H1 (cell line): ENCODE measurements at regions not wholly inside any gene's neighbourhood (a gene's known extent, or its start where the extent isn't known, plus 50 kb on each side); places are given as distances from the start of the nearest gene placed in this dataset.

Experiments used
- CTCF ChIA-PET: fragments of 300-600 bp; sonication (Branson Sonifier 250); formaldehyde crosslinking; loops from one replicate; lab custom pipeline; 2021; ENCODE audit not compliant: partially characterized antibody; lab: Charles Lee
- POLR2A ChIA-PET: fragments of 300-600 bp; sonication (Branson Sonifier 250); formaldehyde crosslinking; loops from one replicate; lab custom pipeline; 2021; ENCODE audit warnings: inconsistent platforms; ENCODE audit not compliant: partially characterized antibody; lab: Charles Lee
- DNase-seq, 2 experiments: peaks; one replicate each; pipeline versions ENCODE4 v3.0.0 to v3.0.0-alpha.2; 2010 to 2022; ENCODE audit warnings: low spot score in 2 of 2, low read depth in 1 of 2, mixed read lengths in 1 of 2
- FAIRE-seq: peaks from 2 replicates; lab custom pipeline; 2011; peaks lifted over from hg19 to GRCh38; lab: Jason Lieb, UNC
- H2AFZ ChIP-seq: 2 replicates; pipeline ENCODE4 v1.8.1; 2012; ENCODE audit warnings: low read length, inconsistent platforms
- H2AK5ac ChIP-seq: 2 replicates; pipeline ENCODE4 v1.6.1; 2013; ENCODE audit warnings: low read depth, low read length
- H2BK120ac ChIP-seq: replicated peaks from 2 replicates; pipeline ENCODE3; 2013; ENCODE audit warnings: low read depth, low read length, inconsistent platforms
- H2BK12ac ChIP-seq: 2 replicates; pipeline ENCODE4 v1.6.1; 2013; ENCODE audit warnings: low read depth, low read length
- H2BK15ac ChIP-seq: 2 replicates; pipeline ENCODE4 v1.6.1; 2013; ENCODE audit warnings: low read length
- H2BK20ac ChIP-seq: 2 replicates; pipeline ENCODE4 v1.6.1; 2013; ENCODE audit warnings: low read length
- H2BK5ac ChIP-seq: 2 replicates; pipeline ENCODE4 v1.6.1; 2013; ENCODE audit warnings: low read depth, low read length
- H3K14ac ChIP-seq: 2 replicates; pipeline ENCODE4 v1.6.1; 2013; ENCODE audit warnings: inconsistent platforms; ENCODE audit not compliant: insufficient read length
- H3K18ac ChIP-seq: 2 replicates; pipeline ENCODE4 v1.6.1; 2013; ENCODE audit warnings: low read length; ENCODE audit errors: extremely low read depth
- H3K23ac ChIP-seq: 2 replicates; pipeline ENCODE4 v1.6.1; 2013; ENCODE audit warnings: inconsistent platforms; ENCODE audit not compliant: insufficient read length
- H3K23me2 ChIP-seq: 2 replicates; pipeline ENCODE4 v1.6.1; 2013; ENCODE audit warnings: low read depth, low read length
- H3K27ac ChIP-seq: 2 replicates; pipeline ENCODE4 v1.6.1; 2011; ENCODE audit warnings: low read depth, low read length, inconsistent platforms
- H3K27me3 ChIP-seq, 4 experiments: replicated peaks in 1 of 4; 1 replicate in 1 of 4; 2 replicates in 3 of 4; pipeline versions ENCODE4 v1.6.1 to v1.8.1; 2011 to 2013; ENCODE audit warnings: low read length in 3 of 4, mild to moderate bottlenecking in 3 of 4, inconsistent platforms in 2 of 4, mixed read lengths in 2 of 4, moderate library complexity in 1 of 4; ENCODE audit not compliant: control insufficient read depth in 3 of 4, insufficient read depth in 3 of 4; ENCODE audit errors: extremely low read depth in 1 of 4
- H3K36me3 ChIP-seq, 4 experiments: 2 replicates each; pipeline versions ENCODE4 v1.6.1 to v1.8.1; 2011 to 2013; ENCODE audit warnings: mild to moderate bottlenecking in 4 of 4, low read length in 3 of 4, moderate library complexity in 2 of 4, control low read depth in 1 of 4, inconsistent platforms in 1 of 4; ENCODE audit not compliant: insufficient read depth in 4 of 4, control insufficient read depth in 2 of 4
- H3K4ac ChIP-seq: replicated peaks from 2 replicates; pipeline ENCODE3; 2013; ENCODE audit warnings: low read length, low read depth, mixed read lengths, inconsistent platforms; ENCODE audit not compliant: insufficient read length
- H3K4me1 ChIP-seq, 4 experiments: replicated peaks in 1 of 4; 1 replicate in 1 of 4; 2 replicates in 3 of 4; pipeline versions ENCODE4 v1.6.1 to v1.8.1; 2011 to 2013; ENCODE audit warnings: low read length in 3 of 4, inconsistent platforms in 2 of 4, mixed read lengths in 1 of 4; ENCODE audit not compliant: insufficient read depth in 4 of 4, control insufficient read depth in 3 of 4
- H3K4me2 ChIP-seq, 2 experiments: 2 replicates each; pipeline versions ENCODE4 v1.6.1 to v1.8.1; 2011 to 2013; ENCODE audit warnings: low read depth in 2 of 2, low read length in 2 of 2, control low read depth in 1 of 2, inconsistent platforms in 1 of 2, mild to moderate bottlenecking in 1 of 2; ENCODE audit not compliant: insufficient read depth in 1 of 2
- H3K4me3 ChIP-seq, 4 experiments: fragments of 200-600, 300-600 bp in 1 of 4; sonication (generic), shearing (Covaris generic), sonication (Bioruptor Twin) in 1 of 4; 2 replicates each; pipeline versions ENCODE4 v1.5.1 to v1.8.1; 2011 to 2016; ENCODE audit warnings: low read length in 4 of 4, low read depth in 3 of 4, control low read depth in 2 of 4, inconsistent platforms in 2 of 4, mild to moderate bottlenecking in 2 of 4, mixed read lengths in 1 of 4, moderate library complexity in 1 of 4; ENCODE audit not compliant: insufficient read depth in 2 of 4; ENCODE audit errors: extremely low read depth in 1 of 4
- H3K56ac ChIP-seq: replicated peaks from 2 replicates; pipeline ENCODE3; 2013; ENCODE audit warnings: low read depth, mild to moderate bottlenecking, mixed read lengths, low read length, inconsistent platforms; ENCODE audit not compliant: insufficient read length
- H3K79me1 ChIP-seq: 2 replicates; pipeline ENCODE4 v1.6.1; 2013; ENCODE audit warnings: low read depth, low read length, control low read depth
- H3K79me2 ChIP-seq, 2 experiments: 2 replicates each; pipeline versions ENCODE4 v1.6.1 to v1.8.1; 2012 to 2013; ENCODE audit warnings: low read length in 2 of 2, mild to moderate bottlenecking in 2 of 2, inconsistent platforms in 1 of 2; ENCODE audit not compliant: insufficient read depth in 2 of 2, control insufficient read depth in 1 of 2
- H3K9ac ChIP-seq, 4 experiments: replicated peaks in 1 of 4; 1 replicate in 1 of 4; 2 replicates in 3 of 4; pipeline versions ENCODE4 v1.6.1 to v1.8.1; 2011 to 2013; ENCODE audit warnings: low read depth in 3 of 4, low read length in 3 of 4, control low read depth in 2 of 4, mild to moderate bottlenecking in 2 of 4, moderate library complexity in 2 of 4, inconsistent platforms in 1 of 4; ENCODE audit errors: extremely low read depth in 1 of 4
- H3K9me3 ChIP-seq, 2 experiments: 2 replicates each; pipeline versions ENCODE4 v1.6.1 to v1.8.1; 2012 to 2013; ENCODE audit warnings: mild to moderate bottlenecking in 2 of 2, moderate library complexity in 2 of 2, control low read depth in 1 of 2, inconsistent platforms in 1 of 2, low read depth in 1 of 2, low read length in 1 of 2, mixed read lengths in 1 of 2; ENCODE audit not compliant: insufficient read depth in 2 of 2
- H4K20me1 ChIP-seq, 2 experiments: replicated peaks in 1 of 2; 2 replicates each; pipeline versions ENCODE3 to v1.8.1; 2011 to 2013; ENCODE audit warnings: inconsistent platforms in 2 of 2, low read length in 2 of 2, mild to moderate bottlenecking in 1 of 2; ENCODE audit not compliant: insufficient read depth in 2 of 2, control insufficient read depth in 1 of 2
- H4K5ac ChIP-seq: 2 replicates; pipeline ENCODE4 v1.6.1; 2013; ENCODE audit warnings: low read length, low read depth, mixed read lengths, inconsistent platforms; ENCODE audit not compliant: insufficient read length
- H4K8ac ChIP-seq: 2 replicates; pipeline ENCODE4 v1.8.0; 2013; ENCODE audit warnings: mild to moderate bottlenecking, moderate library complexity, low read length, inconsistent platforms; ENCODE audit not compliant: insufficient read depth; ENCODE audit errors: extremely low read depth
- H4K91ac ChIP-seq: replicated peaks from 2 replicates; pipeline ENCODE3; 2013; ENCODE audit warnings: low read length, mixed read lengths, inconsistent platforms; ENCODE audit not compliant: insufficient read length
- E2F6 ChIP-seq: IDR thresholded peaks from 2 replicates; pipeline ENCODE4 v1.6.1; 2012; ENCODE audit warnings: inconsistent platforms
- EZH2 ChIP-seq: fragments of 200-600 bp; sonication (generic); IDR thresholded peaks from 2 replicates; pipeline ENCODE4 v1.7.1; 2012; ENCODE audit warnings: low read depth, mild to moderate bottlenecking, moderate library complexity, low read length, inconsistent platforms; ENCODE audit not compliant: severe bottlenecking
- GTF2F1 ChIP-seq: IDR thresholded peaks from 2 replicates; pipeline ENCODE4 v1.6.1; 2012; ENCODE audit warnings: low read depth, low read length, improper control_type of control experiment, borderline replicate concordance
- TAF7 ChIP-seq: optimal IDR thresholded peaks from 2 replicates; pipeline ENCODE3; 2011; ENCODE audit warnings: low read depth, mild to moderate bottlenecking, inconsistent platforms, low read length, moderate library complexity, borderline replicate concordance
- WGBS, 2 experiments: shearing (Covaris generic) in 1 of 2; methylation state at CpG; one replicate each; pipeline versions ENCODE4 v1.1.6 to v1.1.7; 2013 to 2015; ENCODE audit warnings: low lambda C conversion rate in 2 of 2, mixed read lengths in 2 of 2, inconsistent platforms in 1 of 2, low coverage in 1 of 2, missing lambda C conversion rate in 1 of 2; ENCODE audit not compliant: insufficient replicate concordance in 2 of 2, insufficient coverage in 1 of 2, insufficient read length in 1 of 2; ENCODE audit errors: extremely low coverage in 1 of 2, missing lambda C conversion rate in 1 of 2; 5-methylcytosine and 5-hydroxymethylcytosine counted together

DNA sequence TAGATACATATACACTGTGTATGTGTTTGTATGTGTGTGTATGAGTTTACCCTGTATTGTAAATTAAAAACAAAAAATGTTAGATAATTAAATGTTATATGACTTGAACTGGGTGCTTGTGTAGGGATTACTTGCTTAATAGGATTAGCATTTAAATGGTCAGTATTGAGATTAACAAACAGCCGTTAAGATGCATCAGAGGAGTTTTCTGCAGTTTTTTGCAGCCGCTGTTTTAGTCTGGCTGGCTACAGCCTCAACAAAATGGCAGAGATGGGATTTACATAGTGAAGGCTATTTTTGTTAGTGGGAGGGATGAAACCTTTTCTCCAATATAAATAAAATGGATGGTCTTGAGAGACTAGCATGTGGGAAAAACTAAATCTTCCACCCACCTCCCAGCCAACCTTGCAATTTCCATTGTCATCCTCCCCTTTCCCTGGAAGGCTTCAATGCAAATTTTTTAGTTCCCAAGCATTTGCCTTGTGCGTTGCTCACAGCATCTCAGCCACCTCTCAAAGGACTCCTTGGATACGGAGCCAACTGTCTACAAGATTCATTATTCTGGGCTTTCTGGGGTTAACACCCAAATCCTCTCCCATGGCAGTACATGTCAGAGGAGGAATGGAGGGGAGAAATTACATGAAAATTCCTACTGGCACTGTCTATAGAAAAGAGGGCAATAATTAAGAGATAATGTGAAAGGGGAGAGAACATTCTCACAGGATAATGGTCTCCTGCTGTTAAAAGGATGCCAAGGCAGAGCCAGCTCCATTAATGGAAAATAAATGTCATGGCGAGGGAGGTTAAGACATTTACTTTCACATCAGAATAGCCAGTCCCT lies 351.9 kb downstream of the CDH2 start:
- Histone ChIP-seq H3K27me3 (no peaks in the 10 kb centered on the region), H3K4me3 (no peak overlapping the region), H2BK5ac (no peak overlapping the region), H4K5ac (no peak overlapping the region), H2BK20ac (no peak overlapping the region), H4K8ac (no peak overlapping the region), H3K23ac (no peak overlapping the region), H3K4me1 (peaks cover 0 to 8% (median 3%) of the 10 kb centered on the region in 4 experiments; a peak in 4 of 7 replicates), H2AFZ (0 out of 2 replicates have a peak overlapping the region, but pooled peaks have one; percentile 31), H3K27ac (no peak overlapping the region), H2AK5ac (no peak overlapping the region), H3K9me3 (no peaks in the 10 kb centered on the region), H4K91ac (no peak overlapping the region), H3K4me2 (peak overlapping the region; percentile 19 to 62; a peak in 3 of 4 replicates), H3K79me2 (no peaks in the 10 kb centered on the region), H3K9ac (peak overlapping the region in 1 of 4 experiments; percentile 34; a peak in 1 of 7 replicates), H2BK15ac (no peak overlapping the region), H4K20me1 (no peaks in the 10 kb centered on the region), H2BK12ac (no peak overlapping the region), H3K4ac (no peak overlapping the region), H3K79me1 (no peaks in the 10 kb centered on the region), H3K18ac (no peak overlapping the region; the same call in 1 of the 2 replicates), H3K36me3 (no peaks in the 10 kb centered on the region), H3K14ac (no peak overlapping the region), H3K23me2 (no peaks in the 10 kb centered on the region), H2BK120ac (no peak overlapping the region), H3K56ac (no peak overlapping the region)
- no peak for FAIRE-seq
- WGBS, 2 experiments = 66% methylated on average over 5 of the region's 5 CpGs; no CpG with 5 or more reads in 1 of the 2 experiments
- no peak for DNase-seq
- POLR2A ChIA-PET = interaction anchor here (0.6 kb wide), 1 partner anchor 29 kb away, joined by 3 read pairs; no protein-coding TSS in a partner anchor
- CTCF ChIA-PET = interaction anchor here (0.6 kb wide), 1 partner anchor 941 kb away, joined by 3 read pairs; no protein-coding TSS in a partner anchor
- no peak for TF ChIP-seq E2F6
- TF ChIP-seq GTF2F1 = no peak
- TF ChIP-seq TAF7 = no peak
- TF ChIP-seq EZH2 = no peak
